SK-N-SH (cell line): ENCODE measurements at regions not wholly inside any gene's neighbourhood (a gene's known extent, or its start where the extent isn't known, plus 50 kb on each side); places are given as distances from the start of the nearest gene placed in this dataset.
A peak's percentile ranks its signal among the peaks of the same experiment; 100 is the strongest.

Experiments used
- CTCF ChIA-PET: fragments of 300-600, 350-600 bp; formaldehyde crosslinking; extraction: SDS; loops from one replicate; lab custom pipeline; 2021; lab: Yijun Ruan, JAX
- POLR2A ChIA-PET: fragments of 350-600 bp; sonication (Branson Sonifier 250); formaldehyde crosslinking; extraction: SDS; loops from one replicate; lab custom pipeline; 2020; ENCODE audit warnings: antibody characterized with exemption, inconsistent platforms; lab: Yijun Ruan, JAX
- DNase-seq: peaks from one replicate; pipeline ENCODE4 v3.0.0; 2012
- H2AFZ ChIP-seq: fragments of 200-600 bp; sonication (generic); 2 replicates; pipeline ENCODE4 v1.8.1; 2016; ENCODE audit warnings: antibody characterized with exemption, mild to moderate bottlenecking, low read depth
- H3F3A ChIP-seq: fragments of 200-600 bp; sonication (generic); replicated peaks from 2 replicates; pipeline ENCODE3; 2016; ENCODE audit warnings: antibody characterized with exemption, mild to moderate bottlenecking; ENCODE audit not compliant: insufficient read depth
- H3K27ac ChIP-seq, 2 experiments: fragments of 200-500 bp in 1 of 2; fragments of 200-600 bp in 1 of 2; sonication (Bioruptor generic) in 1 of 2; sonication (generic), shearing (Covaris generic) in 1 of 2; 2 replicates each; pipeline versions ENCODE4 v1.5.1 to v1.6.1; 2014 to 2016; ENCODE audit warnings: low read depth in 2 of 2, inconsistent platforms in 1 of 2, low read length in 1 of 2, mild to moderate bottlenecking in 1 of 2, mixed read lengths in 1 of 2
- H3K27me3 ChIP-seq: fragments of 200-600 bp; sonication (generic), shearing (Covaris generic); 2 replicates; pipeline ENCODE4 v1.6.1; 2016; ENCODE audit warnings: mixed run types; ENCODE audit not compliant: insufficient read depth
- H3K36me3 ChIP-seq, 2 experiments: fragments of 200-500 bp in 1 of 2; fragments of 200-600 bp in 1 of 2; sonication (Bioruptor generic) in 1 of 2; sonication (generic) in 1 of 2; replicated peaks in 1 of 2; 2 replicates each; pipeline versions ENCODE3 to v1.5.1; 2014 to 2016; ENCODE audit warnings: low read length in 1 of 2, mild to moderate bottlenecking in 1 of 2; ENCODE audit not compliant: insufficient read depth in 2 of 2, control insufficient read depth in 1 of 2
- H3K4me1 ChIP-seq, 2 experiments: fragments of 200-500 bp in 1 of 2; fragments of 200-600 bp in 1 of 2; sonication (Bioruptor generic) in 1 of 2; sonication (generic), shearing (Covaris generic) in 1 of 2; 2 replicates each; pipeline versions ENCODE4 v1.5.1 to v1.6.1; 2014 to 2016; ENCODE audit warnings: low read depth in 1 of 2, low read length in 1 of 2, mixed run types in 1 of 2; ENCODE audit not compliant: insufficient read depth in 2 of 2, control insufficient read depth in 1 of 2
- H3K4me2 ChIP-seq: fragments of 200-600 bp; sonication (generic), shearing (Covaris generic); 2 replicates; pipeline ENCODE4 v1.6.1; 2017; ENCODE audit warnings: mixed run types
- H3K4me3 ChIP-seq, 2 experiments: fragments of 200-500 bp in 1 of 2; fragments of 200-600 bp in 1 of 2; sonication (Bioruptor generic) in 1 of 2; sonication (generic), shearing (Covaris generic) in 1 of 2; 2 replicates each; pipeline versions ENCODE4 v1.5.1 to v1.8.1; 2014 to 2016; ENCODE audit warnings: low read depth in 2 of 2, inconsistent platforms in 1 of 2, low read length in 1 of 2, mild to moderate bottlenecking in 1 of 2, mixed read lengths in 1 of 2, moderate library complexity in 1 of 2
- H3K79me2 ChIP-seq: fragments of 200-600 bp; sonication (generic); 2 replicates; pipeline ENCODE4 v1.8.1; 2017; ENCODE audit warnings: mild to moderate bottlenecking; ENCODE audit not compliant: insufficient read depth
- H3K9ac ChIP-seq: fragments of 200-600 bp; sonication (generic); 2 replicates; pipeline ENCODE4 v1.6.1; 2017; ENCODE audit warnings: mixed run types
- H3K9me2 ChIP-seq: fragments of 200-600 bp; sonication (generic); 2 replicates; pipeline ENCODE4 v1.6.1; 2017; ENCODE audit warnings: mixed run types
- H3K9me3 ChIP-seq: fragments of 200-600 bp; sonication (generic); 2 replicates; pipeline ENCODE4 v1.6.1; 2017; ENCODE audit warnings: mixed run types, mild to moderate bottlenecking, moderate library complexity
- H4K20me1 ChIP-seq: fragments of 200-600 bp; sonication (generic); 2 replicates; pipeline ENCODE4 v1.6.1; 2017; ENCODE audit warnings: mild to moderate bottlenecking, mixed run types; ENCODE audit not compliant: insufficient read depth
- GATA2 ChIP-seq: sonication (generic); formaldehyde crosslinking; IDR thresholded peaks from 2 replicates; pipeline ENCODE4 v1.5.0; 2020; ENCODE audit warnings: mild to moderate bottlenecking, missing genetic modification reagents
- JUND ChIP-seq: IDR thresholded peaks from 2 replicates; pipeline ENCODE4 v1.4.0; 2012
- MEF2A ChIP-seq: IDR thresholded peaks from 2 replicates; pipeline ENCODE4 v1.4.0; 2012; ENCODE audit warnings: low read depth, borderline replicate concordance
- MXI1 ChIP-seq: IDR thresholded peaks from 2 replicates; pipeline ENCODE4 v1.6.1; 2012; ENCODE audit warnings: mild to moderate bottlenecking, low read depth, low read length, improper control_type of control experiment
- NFIC ChIP-seq: IDR thresholded peaks from 2 replicates; pipeline ENCODE4 v1.4.0; 2012; ENCODE audit warnings: borderline replicate concordance
- NRF1 ChIP-seq: IDR thresholded peaks from 2 replicates; pipeline ENCODE4 v1.6.1; 2012; ENCODE audit warnings: low read depth, mild to moderate bottlenecking, low read length
- RAD21 ChIP-seq: IDR thresholded peaks from 2 replicates; pipeline ENCODE4 v1.6.1; 2012; ENCODE audit warnings: mild to moderate bottlenecking, low read length
- RFX5 ChIP-seq: IDR thresholded peaks from 2 replicates; pipeline ENCODE4 v1.6.1; 2012; ENCODE audit warnings: mild to moderate bottlenecking, improper control_type of control experiment, low read length
- RXRA ChIP-seq: IDR thresholded peaks from 2 replicates; pipeline ENCODE4 v1.4.0; 2012; ENCODE audit warnings: low read depth, mild to moderate bottlenecking, borderline replicate concordance
- SMC3 ChIP-seq: IDR thresholded peaks from 2 replicates; pipeline ENCODE4 v1.6.1; 2012; ENCODE audit warnings: low read depth, low read length, improper control_type of control experiment
- YY1 ChIP-seq: IDR thresholded peaks from 2 replicates; pipeline ENCODE4 v1.4.0; 2012; ENCODE audit warnings: low read depth, mild to moderate bottlenecking
- WGBS: methylation state at CpG from one replicate; pipeline ENCODE4 v1.1.6; 2017; ENCODE audit warnings: low lambda C conversion rate; 5-methylcytosine and 5-hydroxymethylcytosine counted together
- TF ChIP-seq, protein P1 (sequence below): fragments of 150-350 bp; IDR thresholded peaks from 2 replicates; pipeline ENCODE4 v1.6.1; 2017; ENCODE audit warnings: antibody characterized with exemption, low read length, low read depth, borderline replicate concordance
- TF ChIP-seq, protein P2 (sequence below): IDR thresholded peaks from 2 replicates; pipeline ENCODE4 v1.4.0; 2012; ENCODE audit warnings: low read depth, borderline replicate concordance
- TF ChIP-seq, protein P3 (sequence below): IDR thresholded peaks from 2 replicates; pipeline ENCODE4 v1.4.0; 2012; ENCODE audit warnings: low read depth, borderline replicate concordance
- TF ChIP-seq, protein P4 (sequence below): fragments of 150-350 bp; IDR thresholded peaks from 2 replicates; pipeline ENCODE4 v1.6.1; 2016; ENCODE audit warnings: mild to moderate bottlenecking, low read depth, low read length
- TF ChIP-seq, protein P5 (sequence below): IDR thresholded peaks from 2 replicates; pipeline ENCODE4 v1.4.0; 2012; ENCODE audit warnings: low read depth
- TF ChIP-seq, protein P6 (sequence below): IDR thresholded peaks from 2 replicates; pipeline ENCODE4; 2012

DNA sequence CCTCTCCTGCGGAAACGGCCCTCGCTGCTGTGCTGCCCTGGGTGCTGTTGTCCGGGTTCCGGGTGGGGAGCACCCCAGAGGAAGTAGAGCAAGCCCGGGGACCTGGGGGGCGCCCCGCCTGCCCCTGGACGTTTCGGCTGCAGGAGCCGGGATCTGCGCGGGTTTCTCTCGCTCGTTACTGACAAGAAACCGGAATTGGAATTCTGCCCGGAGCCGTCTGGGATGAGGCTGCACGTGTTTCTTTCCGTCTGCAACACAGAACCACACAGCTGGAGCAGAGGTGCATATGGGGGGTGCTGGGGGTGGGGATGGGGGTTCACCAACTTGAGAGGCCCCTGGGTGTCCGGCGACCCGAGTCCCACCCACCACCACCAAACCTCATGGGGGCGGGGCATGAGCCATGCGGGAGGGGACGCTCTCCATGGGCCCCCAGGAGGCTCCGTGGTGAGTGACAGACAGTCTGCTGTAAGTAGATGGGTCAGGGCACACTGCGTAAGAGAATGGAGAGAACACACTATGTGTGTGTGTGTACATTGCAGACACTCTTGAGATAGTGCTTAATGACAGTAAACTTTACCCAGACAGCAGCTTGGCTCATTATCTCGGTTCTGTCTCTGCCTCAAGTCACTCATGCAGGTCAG, 261.4 kb upstream of the C1orf174 start:
- Histone ChIP-seq H3K9me2 (no peaks in the 10 kb centered on the region), H3K9me3 (no peaks in the 10 kb centered on the region), H3K79me2 (no peaks in the 10 kb centered on the region), H3K4me3 (no peak overlapping the region), H3K27ac (no peak overlapping the region), H2AFZ (no peak overlapping the region), H3K4me2 (no peak overlapping the region), H3F3A (no peaks in the 10 kb centered on the region), H3K27me3 (no peaks in the 10 kb centered on the region), H3K4me1 (no peaks in the 10 kb centered on the region), H4K20me1 (no peaks in the 10 kb centered on the region), H3K9ac (no peak overlapping the region), H3K36me3 (no peaks in the 10 kb centered on the region)
- ChIA-PET CTCF (no interaction called here), POLR2A (no interaction called here)
- no peak for TF ChIP-seq GATA2 (CRISPR knock-in tag)
- no peak for TF ChIP-seq SMC3
- TF ChIP-seq RFX5: no peak
- TF ChIP-seq, protein P1, sequence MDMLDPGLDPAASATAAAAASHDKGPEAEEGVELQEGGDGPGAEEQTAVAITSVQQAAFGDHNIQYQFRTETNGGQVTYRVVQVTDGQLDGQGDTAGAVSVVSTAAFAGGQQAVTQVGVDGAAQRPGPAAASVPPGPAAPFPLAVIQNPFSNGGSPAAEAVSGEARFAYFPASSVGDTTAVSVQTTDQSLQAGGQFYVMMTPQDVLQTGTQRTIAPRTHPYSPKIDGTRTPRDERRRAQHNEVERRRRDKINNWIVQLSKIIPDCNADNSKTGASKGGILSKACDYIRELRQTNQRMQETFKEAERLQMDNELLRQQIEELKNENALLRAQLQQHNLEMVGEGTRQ: no peak
- TF ChIP-seq, protein P2, sequence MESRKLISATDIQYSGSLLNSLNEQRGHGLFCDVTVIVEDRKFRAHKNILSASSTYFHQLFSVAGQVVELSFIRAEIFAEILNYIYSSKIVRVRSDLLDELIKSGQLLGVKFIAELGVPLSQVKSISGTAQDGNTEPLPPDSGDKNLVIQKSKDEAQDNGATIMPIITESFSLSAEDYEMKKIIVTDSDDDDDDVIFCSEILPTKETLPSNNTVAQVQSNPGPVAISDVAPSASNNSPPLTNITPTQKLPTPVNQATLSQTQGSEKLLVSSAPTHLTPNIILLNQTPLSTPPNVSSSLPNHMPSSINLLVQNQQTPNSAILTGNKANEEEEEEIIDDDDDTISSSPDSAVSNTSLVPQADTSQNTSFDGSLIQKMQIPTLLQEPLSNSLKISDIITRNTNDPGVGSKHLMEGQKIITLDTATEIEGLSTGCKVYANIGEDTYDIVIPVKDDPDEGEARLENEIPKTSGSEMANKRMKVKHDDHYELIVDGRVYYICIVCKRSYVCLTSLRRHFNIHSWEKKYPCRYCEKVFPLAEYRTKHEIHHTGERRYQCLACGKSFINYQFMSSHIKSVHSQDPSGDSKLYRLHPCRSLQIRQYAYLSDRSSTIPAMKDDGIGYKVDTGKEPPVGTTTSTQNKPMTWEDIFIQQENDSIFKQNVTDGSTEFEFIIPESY: no peak
- TF ChIP-seq MEF2A: no peak
- TF ChIP-seq, protein P3, sequence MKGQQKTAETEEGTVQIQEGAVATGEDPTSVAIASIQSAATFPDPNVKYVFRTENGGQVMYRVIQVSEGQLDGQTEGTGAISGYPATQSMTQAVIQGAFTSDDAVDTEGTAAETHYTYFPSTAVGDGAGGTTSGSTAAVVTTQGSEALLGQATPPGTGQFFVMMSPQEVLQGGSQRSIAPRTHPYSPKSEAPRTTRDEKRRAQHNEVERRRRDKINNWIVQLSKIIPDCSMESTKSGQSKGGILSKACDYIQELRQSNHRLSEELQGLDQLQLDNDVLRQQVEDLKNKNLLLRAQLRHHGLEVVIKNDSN: no peak
- no peak for TF ChIP-seq NRF1
- peak; percentile 61 for DNase-seq
- 6% methylated on average over 13 of the region's 29 CpGs for WGBS

DNA sequence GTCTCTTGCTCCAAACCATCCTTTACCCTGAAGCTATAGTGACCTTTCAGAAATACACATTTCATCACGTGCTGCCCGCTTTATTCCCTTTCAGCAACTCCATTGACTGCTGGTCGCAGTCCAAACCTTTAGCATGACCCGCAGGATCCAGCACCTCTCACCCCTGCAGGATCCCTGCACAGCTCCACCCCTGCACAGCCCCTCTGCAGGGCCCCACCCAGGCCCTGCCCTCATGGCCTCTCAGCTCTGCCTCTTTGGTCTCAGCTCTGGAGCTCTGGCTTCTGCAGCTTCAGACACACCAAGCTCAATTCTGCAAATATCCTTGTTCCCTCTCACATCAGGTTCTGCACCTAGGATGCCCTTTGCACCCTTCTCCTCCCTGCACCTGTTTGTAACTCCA, 264.9 kb upstream of the C1orf174 start:
- POLR2A ChIA-PET: no interaction called here
- Histone ChIP-seq H3K9ac (no peak overlapping the region), H3F3A (no peaks in the 10 kb centered on the region), H3K4me3 (no peak overlapping the region), H3K27ac (no peak overlapping the region), H3K79me2 (no peaks in the 10 kb centered on the region), H3K27me3 (no peaks in the 10 kb centered on the region), H3K9me2 (no peaks in the 10 kb centered on the region), H3K4me1 (no peaks in the 10 kb centered on the region), H3K4me2 (no peak overlapping the region), H2AFZ (no peak overlapping the region), H3K36me3 (no peaks in the 10 kb centered on the region), H4K20me1 (no peaks in the 10 kb centered on the region)
- CTCF ChIA-PET: no interaction called here
- DNase-seq: no peak
- WGBS: 26% methylated on average over 4 of the region's 4 CpGs
- no peak for TF ChIP-seq RFX5
- TF ChIP-seq, protein P4, sequence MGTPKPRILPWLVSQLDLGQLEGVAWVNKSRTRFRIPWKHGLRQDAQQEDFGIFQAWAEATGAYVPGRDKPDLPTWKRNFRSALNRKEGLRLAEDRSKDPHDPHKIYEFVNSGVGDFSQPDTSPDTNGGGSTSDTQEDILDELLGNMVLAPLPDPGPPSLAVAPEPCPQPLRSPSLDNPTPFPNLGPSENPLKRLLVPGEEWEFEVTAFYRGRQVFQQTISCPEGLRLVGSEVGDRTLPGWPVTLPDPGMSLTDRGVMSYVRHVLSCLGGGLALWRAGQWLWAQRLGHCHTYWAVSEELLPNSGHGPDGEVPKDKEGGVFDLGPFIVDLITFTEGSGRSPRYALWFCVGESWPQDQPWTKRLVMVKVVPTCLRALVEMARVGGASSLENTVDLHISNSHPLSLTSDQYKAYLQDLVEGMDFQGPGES: no peak
- no peak for TF ChIP-seq RAD21
- TF ChIP-seq, protein P5, sequence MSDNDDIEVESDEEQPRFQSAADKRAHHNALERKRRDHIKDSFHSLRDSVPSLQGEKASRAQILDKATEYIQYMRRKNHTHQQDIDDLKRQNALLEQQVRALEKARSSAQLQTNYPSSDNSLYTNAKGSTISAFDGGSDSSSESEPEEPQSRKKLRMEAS: no peak
- no peak for TF ChIP-seq SMC3
- no peak for TF ChIP-seq YY1
- TF ChIP-seq, protein P6, sequence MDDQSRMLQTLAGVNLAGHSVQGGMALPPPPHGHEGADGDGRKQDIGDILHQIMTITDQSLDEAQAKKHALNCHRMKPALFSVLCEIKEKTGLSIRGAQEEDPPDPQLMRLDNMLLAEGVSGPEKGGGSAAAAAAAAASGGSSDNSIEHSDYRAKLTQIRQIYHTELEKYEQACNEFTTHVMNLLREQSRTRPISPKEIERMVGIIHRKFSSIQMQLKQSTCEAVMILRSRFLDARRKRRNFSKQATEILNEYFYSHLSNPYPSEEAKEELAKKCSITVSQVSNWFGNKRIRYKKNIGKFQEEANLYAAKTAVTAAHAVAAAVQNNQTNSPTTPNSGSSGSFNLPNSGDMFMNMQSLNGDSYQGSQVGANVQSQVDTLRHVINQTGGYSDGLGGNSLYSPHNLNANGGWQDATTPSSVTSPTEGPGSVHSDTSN: no peak
- TF ChIP-seq NFIC: no peak
- TF ChIP-seq, protein P1: no peak
- TF ChIP-seq RXRA: no peak
- no peak for TF ChIP-seq MXI1
- TF ChIP-seq JUND: no peak
- TF ChIP-seq, all 33 proteins: peak for 0
- no peaks in the 10 kb centered on the region for H3K9me3 ChIP-seq
